ENCODE measurements at regions not wholly inside any gene's neighbourhood (a gene's known extent, or its start where the extent isn't known, plus 50 kb on each side); places are given as distances from the start of the nearest gene placed in this dataset.

DNA sequence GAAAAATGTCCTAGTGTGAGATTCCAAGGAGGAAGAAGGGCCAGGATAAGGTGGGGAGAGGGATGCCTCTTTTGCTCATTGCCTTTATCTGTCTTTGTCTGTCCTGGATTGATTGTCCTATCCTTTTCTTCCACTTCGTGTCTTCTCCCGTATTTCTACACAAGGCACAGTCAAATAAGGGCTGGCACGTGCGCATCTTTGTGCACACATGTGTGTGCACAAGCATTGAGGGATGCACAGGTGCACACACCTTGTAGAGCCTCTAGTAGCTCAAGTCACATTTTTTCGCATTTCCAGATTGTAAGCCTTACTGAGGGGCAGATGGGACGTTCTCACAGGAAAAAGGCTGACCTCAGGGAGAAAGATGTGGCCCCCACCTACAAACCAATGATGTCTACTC lies 170.2 kb upstream of the TNP1 start:
- TF ChIP-seq PAX8 (IDR thresholded peaks at IDR 0.05) (no peak), MEF2A (IDR thresholded peaks at IDR 0.05; ENCODE audit: insufficient read depth, low read depth, low read length) (no peak), POLR2AphosphoS5 (IDR thresholded peaks at IDR 0.05; ENCODE audit: low read length) (no peak), CTCF (IDR thresholded peaks at IDR 0.05 in 2 of 3, conservative IDR thresholded peaks at IDR 0.05 in 1 of 3; ENCODE audit: control insufficient read depth in 2 of 3, extremely low read depth in 1 of 3, insufficient read depth in 1 of 3, low read depth in 3 of 3, low read length in 3 of 3) (no peak), BRCA1 (IDR thresholded peaks at IDR 0.05; ENCODE audit: low read depth, low read length) (no peak), EZH2 (IDR thresholded peaks at IDR 0.05; ENCODE audit: borderline replicate concordance, control insufficient read depth, low read depth, low read length) (no peak), CEBPZ (IDR thresholded peaks at IDR 0.05; ENCODE audit: low read depth, low read length) (no peak), NFYB (IDR thresholded peaks at IDR 0.05; ENCODE audit: insufficient read depth, low read depth, low read length) (no peak), TCF7 (IDR thresholded peaks at IDR 0.05; ENCODE audit: borderline replicate concordance) (no peak), DPF2 (IDR thresholded peaks at IDR 0.05) (no peak), MAX (IDR thresholded peaks at IDR 0.05; ENCODE audit: low read depth, low read length) (no peak), EP300 (IDR thresholded peaks at IDR 0.05; ENCODE audit: borderline replicate concordance in 1 of 2, control insufficient read depth in 1 of 2, low read depth in 2 of 2, low read length in 2 of 2) (no peak)
- TF ChIP-seq, protein P1, sequence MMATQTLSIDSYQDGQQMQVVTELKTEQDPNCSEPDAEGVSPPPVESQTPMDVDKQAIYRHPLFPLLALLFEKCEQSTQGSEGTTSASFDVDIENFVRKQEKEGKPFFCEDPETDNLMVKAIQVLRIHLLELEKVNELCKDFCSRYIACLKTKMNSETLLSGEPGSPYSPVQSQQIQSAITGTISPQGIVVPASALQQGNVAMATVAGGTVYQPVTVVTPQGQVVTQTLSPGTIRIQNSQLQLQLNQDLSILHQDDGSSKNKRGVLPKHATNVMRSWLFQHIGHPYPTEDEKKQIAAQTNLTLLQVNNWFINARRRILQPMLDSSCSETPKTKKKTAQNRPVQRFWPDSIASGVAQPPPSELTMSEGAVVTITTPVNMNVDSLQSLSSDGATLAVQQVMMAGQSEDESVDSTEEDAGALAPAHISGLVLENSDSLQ (IDR thresholded peaks at IDR 0.05): no peak
- TF ChIP-seq, protein P2, sequence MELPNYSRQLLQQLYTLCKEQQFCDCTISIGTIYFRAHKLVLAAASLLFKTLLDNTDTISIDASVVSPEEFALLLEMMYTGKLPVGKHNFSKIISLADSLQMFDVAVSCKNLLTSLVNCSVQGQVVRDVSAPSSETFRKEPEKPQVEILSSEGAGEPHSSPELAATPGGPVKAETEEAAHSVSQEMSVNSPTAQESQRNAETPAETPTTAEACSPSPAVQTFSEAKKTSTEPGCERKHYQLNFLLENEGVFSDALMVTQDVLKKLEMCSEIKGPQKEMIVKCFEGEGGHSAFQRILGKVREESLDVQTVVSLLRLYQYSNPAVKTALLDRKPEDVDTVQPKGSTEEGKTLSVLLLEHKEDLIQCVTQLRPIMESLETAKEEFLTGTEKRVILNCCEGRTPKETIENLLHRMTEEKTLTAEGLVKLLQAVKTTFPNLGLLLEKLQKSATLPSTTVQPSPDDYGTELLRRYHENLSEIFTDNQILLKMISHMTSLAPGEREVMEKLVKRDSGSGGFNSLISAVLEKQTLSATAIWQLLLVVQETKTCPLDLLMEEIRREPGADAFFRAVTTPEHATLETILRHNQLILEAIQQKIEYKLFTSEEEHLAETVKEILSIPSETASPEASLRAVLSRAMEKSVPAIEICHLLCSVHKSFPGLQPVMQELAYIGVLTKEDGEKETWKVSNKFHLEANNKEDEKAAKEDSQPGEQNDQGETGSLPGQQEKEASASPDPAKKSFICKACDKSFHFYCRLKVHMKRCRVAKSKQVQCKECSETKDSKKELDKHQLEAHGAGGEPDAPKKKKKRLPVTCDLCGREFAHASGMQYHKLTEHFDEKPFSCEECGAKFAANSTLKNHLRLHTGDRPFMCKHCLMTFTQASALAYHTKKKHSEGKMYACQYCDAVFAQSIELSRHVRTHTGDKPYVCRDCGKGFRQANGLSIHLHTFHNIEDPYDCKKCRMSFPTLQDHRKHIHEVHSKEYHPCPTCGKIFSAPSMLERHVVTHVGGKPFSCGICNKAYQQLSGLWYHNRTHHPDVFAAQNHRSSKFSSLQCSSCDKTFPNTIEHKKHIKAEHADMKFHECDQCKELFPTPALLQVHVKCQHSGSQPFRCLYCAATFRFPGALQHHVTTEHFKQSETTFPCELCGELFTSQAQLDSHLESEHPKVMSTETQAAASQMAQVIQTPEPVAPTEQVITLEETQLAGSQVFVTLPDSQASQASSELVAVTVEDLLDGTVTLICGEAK (IDR thresholded peaks at IDR 0.05; ENCODE audit: borderline replicate concordance): no peak

Data from GM12878 (cell line).